ENCODE measurements at regions not wholly inside any gene's neighbourhood (a gene's known extent, or its start where the extent isn't known, plus 50 kb on each side); places are given as distances from the start of the nearest gene placed in this dataset.
"Not testable (repeated sequence)": the region's sequence is repeated elsewhere in the genome, so short reads cannot be mapped to it uniquely, and the experiment has no call there.

DNA sequence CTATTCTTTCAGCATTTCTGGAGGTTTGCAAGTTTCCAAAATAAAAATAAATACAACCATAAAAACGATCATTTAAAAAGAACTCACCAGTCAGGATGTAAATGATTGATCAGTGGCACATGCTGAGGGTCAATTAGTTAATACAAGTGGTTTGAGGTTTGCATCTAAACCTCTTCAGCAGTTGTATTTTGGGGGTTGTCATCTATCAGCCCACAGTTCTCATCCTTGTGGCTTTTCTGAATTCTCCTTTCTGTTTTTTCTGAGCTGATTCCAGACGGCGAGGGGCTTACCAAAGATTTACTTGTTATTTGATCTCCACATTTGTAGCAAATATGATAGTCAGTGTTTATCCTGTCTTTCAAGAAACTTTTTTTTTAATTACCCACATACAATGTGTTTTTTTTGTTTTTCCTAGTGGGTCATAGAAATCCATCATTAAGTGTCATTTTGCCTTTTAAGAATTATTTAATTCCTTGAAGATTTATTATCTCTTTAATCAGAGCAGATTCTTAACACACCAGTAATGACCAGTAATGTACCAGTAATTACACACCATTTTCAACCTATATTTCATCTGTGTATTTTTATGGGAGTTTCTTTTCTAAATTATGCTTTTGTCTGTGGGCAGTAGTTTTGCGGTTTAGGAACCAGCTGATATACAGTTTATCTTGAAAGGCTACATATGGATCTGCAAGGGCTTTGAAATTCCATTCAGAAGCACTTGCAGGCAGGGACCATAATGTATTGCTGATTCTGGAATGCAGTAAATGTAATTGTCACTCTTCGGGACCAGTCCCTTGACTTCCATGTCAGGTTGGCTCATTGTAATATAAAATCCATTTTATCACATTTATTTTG is 56.3 kb upstream of the DAAM1 start:
- DNase-seq (ENCODE audit: low read depth): no peak
- H3K4me3 ChIP-seq (ENCODE audit: control insufficient read depth, low read depth, low read length): no peak overlapping the region
- TF ChIP-seq, protein P1, sequence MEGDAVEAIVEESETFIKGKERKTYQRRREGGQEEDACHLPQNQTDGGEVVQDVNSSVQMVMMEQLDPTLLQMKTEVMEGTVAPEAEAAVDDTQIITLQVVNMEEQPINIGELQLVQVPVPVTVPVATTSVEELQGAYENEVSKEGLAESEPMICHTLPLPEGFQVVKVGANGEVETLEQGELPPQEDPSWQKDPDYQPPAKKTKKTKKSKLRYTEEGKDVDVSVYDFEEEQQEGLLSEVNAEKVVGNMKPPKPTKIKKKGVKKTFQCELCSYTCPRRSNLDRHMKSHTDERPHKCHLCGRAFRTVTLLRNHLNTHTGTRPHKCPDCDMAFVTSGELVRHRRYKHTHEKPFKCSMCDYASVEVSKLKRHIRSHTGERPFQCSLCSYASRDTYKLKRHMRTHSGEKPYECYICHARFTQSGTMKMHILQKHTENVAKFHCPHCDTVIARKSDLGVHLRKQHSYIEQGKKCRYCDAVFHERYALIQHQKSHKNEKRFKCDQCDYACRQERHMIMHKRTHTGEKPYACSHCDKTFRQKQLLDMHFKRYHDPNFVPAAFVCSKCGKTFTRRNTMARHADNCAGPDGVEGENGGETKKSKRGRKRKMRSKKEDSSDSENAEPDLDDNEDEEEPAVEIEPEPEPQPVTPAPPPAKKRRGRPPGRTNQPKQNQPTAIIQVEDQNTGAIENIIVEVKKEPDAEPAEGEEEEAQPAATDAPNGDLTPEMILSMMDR (IDR thresholded peaks at IDR 0.05; ENCODE audit: control insufficient read depth, insufficient read depth, low read depth, low read length, missing control alignments): no peak

DNA sequence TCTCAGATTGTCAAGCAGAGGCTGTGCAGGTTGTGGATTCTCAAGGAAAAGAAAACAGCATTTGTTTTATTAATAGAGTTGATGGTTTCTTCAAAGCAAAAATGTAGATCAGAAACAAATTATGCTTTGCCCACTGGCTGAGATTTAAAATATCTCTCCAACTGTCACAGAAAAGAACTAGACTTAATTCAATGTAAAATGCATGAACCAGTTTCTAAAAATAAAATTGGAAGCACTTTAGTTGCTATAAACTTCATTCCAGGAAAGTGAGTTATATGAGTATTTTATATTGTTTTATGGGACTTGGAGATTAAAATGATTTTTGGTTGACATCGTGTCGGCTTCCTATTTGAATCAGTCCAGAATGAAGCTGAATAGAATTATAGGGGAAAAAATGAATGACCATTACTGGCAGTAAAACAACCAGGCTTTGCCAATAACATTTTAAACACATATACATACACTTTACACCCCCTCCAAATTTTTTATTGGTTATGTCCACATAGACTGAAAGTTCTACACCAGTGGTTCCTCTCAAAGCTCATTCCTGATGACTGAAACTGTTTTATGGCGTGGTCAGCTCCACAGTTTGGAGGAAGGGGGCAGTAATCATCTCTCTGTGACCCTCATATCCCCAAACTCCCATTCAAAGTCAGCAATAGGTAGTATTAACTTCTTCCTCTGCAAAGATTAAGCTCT is 55.5 kb upstream of the DAAM1 start:
- TF ChIP-seq, protein P1 (IDR thresholded peaks at IDR 0.05; ENCODE audit: control insufficient read depth, insufficient read depth, low read depth, low read length, missing control alignments): peak; percentile 20
- DNase-seq (ENCODE audit: low read depth): no peak
- H3K4me3 ChIP-seq (ENCODE audit: control insufficient read depth, low read depth, low read length): no peak overlapping the region

DNA sequence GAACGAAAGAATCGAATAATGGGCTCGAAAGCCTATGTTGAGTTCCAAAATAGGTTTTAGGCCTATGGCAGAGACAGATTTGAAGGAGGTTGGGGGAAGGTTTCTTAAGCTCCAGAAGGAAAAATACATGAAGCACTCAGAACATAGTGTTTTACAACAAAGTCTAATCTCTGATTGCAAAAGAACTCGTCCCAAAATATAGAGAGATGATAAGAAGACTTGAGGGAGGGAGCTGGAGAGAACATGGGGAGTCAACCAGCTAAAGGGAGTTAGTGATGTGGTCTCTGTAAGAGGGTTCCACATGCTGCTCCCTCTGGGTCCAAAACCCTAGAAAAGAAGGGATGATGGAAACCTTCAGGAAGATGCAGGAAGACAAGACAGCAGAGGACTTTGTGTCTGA is 54.8 kb upstream of the DAAM1 start:
- TF ChIP-seq, protein P1 (IDR thresholded peaks at IDR 0.05; ENCODE audit: control insufficient read depth, insufficient read depth, low read depth, low read length, missing control alignments): no peak
- DNase-seq (ENCODE audit: low read depth): no peak
- no peak overlapping the region for H3K4me3 ChIP-seq (ENCODE audit: control insufficient read depth, low read depth, low read length)

DNA sequence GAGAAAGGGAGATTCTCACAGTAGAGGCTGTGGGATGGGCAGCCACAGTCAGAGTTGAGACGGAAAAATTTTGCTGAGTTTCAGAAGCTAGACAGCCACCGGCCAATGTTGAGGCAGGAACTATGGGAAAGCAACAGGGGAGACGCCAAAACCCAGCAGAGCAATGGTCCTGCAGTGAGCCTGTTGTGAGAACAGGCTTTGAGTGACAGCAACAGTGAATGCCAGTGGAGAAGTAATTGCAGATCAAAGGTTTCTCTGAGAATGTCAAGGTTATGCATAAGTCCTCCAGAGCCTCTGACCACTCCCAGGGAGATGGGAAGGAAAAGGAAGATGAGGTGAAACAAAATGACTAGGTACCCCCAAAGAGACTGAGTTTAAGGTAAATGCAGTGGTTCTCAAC is 54.2 kb upstream of the DAAM1 start:
- no peak overlapping the region for H3K4me3 ChIP-seq (ENCODE audit: control insufficient read depth, low read depth, low read length)
- DNase-seq (ENCODE audit: low read depth): no peak
- TF ChIP-seq, protein P1 (IDR thresholded peaks at IDR 0.05; ENCODE audit: control insufficient read depth, insufficient read depth, low read depth, low read length, missing control alignments): no peak

DNA sequence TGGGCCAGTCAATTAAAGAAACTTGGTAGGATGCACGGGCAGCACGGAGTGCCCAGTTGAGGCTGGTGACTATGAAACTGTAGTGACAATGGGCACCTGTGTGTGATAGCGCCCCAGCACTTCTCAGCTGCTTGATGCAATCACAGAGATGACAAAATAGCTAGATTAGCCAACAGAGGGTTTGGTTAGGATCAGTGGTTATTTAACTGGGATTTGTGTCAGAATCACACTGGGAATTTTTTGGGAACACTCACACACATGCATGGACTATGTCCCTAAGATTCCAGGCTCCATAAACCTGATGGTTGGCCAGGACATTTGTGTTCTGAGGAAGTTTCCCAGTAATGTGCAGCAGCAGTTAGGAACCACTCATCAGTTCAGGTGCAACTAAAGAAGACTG is 51.2 kb upstream of the DAAM1 start:
- DNase-seq (ENCODE audit: low read depth): no peak
- TF ChIP-seq, protein P1 (IDR thresholded peaks at IDR 0.05; ENCODE audit: control insufficient read depth, insufficient read depth, low read depth, low read length, missing control alignments): no peak

DNA sequence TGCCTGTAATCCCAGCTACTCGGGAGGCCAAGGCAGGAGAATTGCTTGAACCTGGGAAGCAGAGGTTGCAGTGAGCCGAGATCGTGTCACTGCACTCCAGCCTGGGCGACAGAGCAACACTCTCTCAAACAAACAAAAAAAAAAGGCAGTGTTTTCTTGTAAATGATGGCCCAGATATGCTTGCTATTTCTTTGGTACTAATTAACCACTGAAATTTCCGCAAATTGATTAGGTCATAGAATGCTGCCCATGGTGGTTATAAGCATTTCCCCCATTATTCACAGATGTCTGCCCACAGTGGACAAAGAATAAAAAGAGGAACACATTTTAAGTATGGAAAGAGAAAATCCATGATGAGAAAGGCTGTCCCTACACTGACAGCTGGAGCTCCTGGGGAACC is 49.9 kb upstream of the DAAM1 start:
- H3K4me3 ChIP-seq (ENCODE audit: control insufficient read depth, low read depth, low read length); DNase-seq (ENCODE audit: low read depth): not testable (repeated sequence)

More for the DNA sequence above, 51.2 kb upstream of the DAAM1 start:
- H3K4me3 ChIP-seq (ENCODE audit: control insufficient read depth, low read depth, low read length): no peak overlapping the region
